ENCODE measurements at regions not wholly inside any gene's neighbourhood (a gene's known extent, or its start where the extent isn't known, plus 50 kb on each side); places are given as distances from the start of the nearest gene placed in this dataset.
A peak's percentile ranks its signal among the peaks of the same experiment; 100 is the strongest.

GRCh38 chr6:90356012-90356421 lies 59.4 kb upstream of the BACH2 start:
- no peaks in the 10 kb centered on the region for H3K79me2 ChIP-seq (ENCODE audit: insufficient read depth, low read length)
- H3K4me3 ChIP-seq (replicated peaks in 1 of 3; ENCODE audit: low read depth in 2 of 3, low read length in 3 of 3), result no peak overlapping the region
- intact Hi-C loops (cut with micrococcal nuclease), result no loop called here
- H3K36me3 ChIP-seq (replicated peaks in 1 of 2; ENCODE audit: control insufficient read depth in 1 of 2, insufficient read depth in 2 of 2, low read length in 2 of 2), result no peaks in the 10 kb centered on the region
- WGBS (ENCODE audit: insufficient coverage), result 98% methylated on average over 7 of the region's 12 CpGs
- no peak overlapping the region for H3K27ac ChIP-seq (ENCODE audit: low read depth in 1 of 2, low read length in 2 of 2)
- no peaks in the 10 kb centered on the region for H3K9me3 ChIP-seq (replicated peaks in 1 of 2; ENCODE audit: control insufficient read depth in 1 of 2, insufficient read depth in 1 of 2, low read length in 2 of 2)
- no peak overlapping the region for H3K4me2 ChIP-seq (replicated peaks; ENCODE audit: extremely low read depth, low read length, poor library complexity, severe bottlenecking)
- H3K27me3 ChIP-seq (ENCODE audit: control insufficient read depth in 2 of 2, insufficient read depth in 2 of 2, low read length in 2 of 2), result no peaks in the 10 kb centered on the region
- no peak overlapping the region for H3K9ac ChIP-seq (ENCODE audit: insufficient read depth, low read length, poor library complexity, severe bottlenecking)
- H4K20me1 ChIP-seq (ENCODE audit: insufficient read depth, low read length), result no peaks in the 10 kb centered on the region
- H3K4me3 Mint-ChIP-seq, result no peak overlapping the region
- DNase-seq, result no peak
- peaks cover 0 to 4% (median 0%) of the 10 kb centered on the region in 3 donors for H3K27me3 Mint-ChIP-seq (ENCODE audit: low read depth in 3 of 3)
- H3K27ac Mint-ChIP-seq, result no peak overlapping the region
- H2AFZ ChIP-seq (ENCODE audit: insufficient read depth, low read depth, low read length, poor library complexity, severe bottlenecking), result peak overlapping the region; percentile 3
- H3K4me1 Mint-ChIP-seq, result peaks cover 16% of the 10 kb centered on the region
- no peak for TF ChIP-seq CTCF (IDR thresholded peaks at IDR 0.05)
- H3K36me3 Mint-ChIP-seq, result no peaks in the 10 kb centered on the region
- no peaks in the 10 kb centered on the region for H3K9me3 Mint-ChIP-seq
- H3K4me1 ChIP-seq (ENCODE audit: control insufficient read depth in 1 of 2, insufficient read depth in 2 of 2, low read length in 2 of 2), result peaks cover 14 to 15% of the 10 kb centered on the region in 2 donors

GRCh38 chr6:90354961-90355360 lies 58.3 kb upstream of the BACH2 start:
- H3K27me3 ChIP-seq (ENCODE audit: control insufficient read depth in 2 of 2, insufficient read depth in 2 of 2, low read length in 2 of 2), result no peaks in the 10 kb centered on the region
- no peak overlapping the region for H3K4me2 ChIP-seq (replicated peaks; ENCODE audit: extremely low read depth, low read length, poor library complexity, severe bottlenecking)
- H3K4me3 Mint-ChIP-seq, result no peak overlapping the region
- H2AFZ ChIP-seq (ENCODE audit: insufficient read depth, low read depth, low read length, poor library complexity, severe bottlenecking), result no peak overlapping the region
- TF ChIP-seq CTCF (IDR thresholded peaks at IDR 0.05), result no peak
- no peaks in the 10 kb centered on the region for H3K9me3 ChIP-seq (replicated peaks in 1 of 2; ENCODE audit: control insufficient read depth in 1 of 2, insufficient read depth in 1 of 2, low read length in 2 of 2)
- H3K27me3 Mint-ChIP-seq (ENCODE audit: low read depth in 3 of 3), result peaks cover 0 to 6% (median 0%) of the 10 kb centered on the region in 3 donors
- H3K4me1 ChIP-seq (ENCODE audit: control insufficient read depth in 1 of 2, insufficient read depth in 2 of 2, low read length in 2 of 2), result peaks cover 25 to 26% of the 10 kb centered on the region in 2 donors
- no peaks in the 10 kb centered on the region for H4K20me1 ChIP-seq (ENCODE audit: insufficient read depth, low read length)
- no peak overlapping the region for H3K4me3 ChIP-seq (replicated peaks in 1 of 3; ENCODE audit: low read depth in 2 of 3, low read length in 3 of 3)
- H3K36me3 ChIP-seq (replicated peaks in 1 of 2; ENCODE audit: control insufficient read depth in 1 of 2, insufficient read depth in 2 of 2, low read length in 2 of 2), result no peaks in the 10 kb centered on the region
- H3K27ac ChIP-seq (ENCODE audit: low read depth in 1 of 2, low read length in 2 of 2), result no peak overlapping the region
- intact Hi-C loops (cut with micrococcal nuclease), result no loop called here
- H3K4me1 Mint-ChIP-seq, result peaks cover 26% of the 10 kb centered on the region
- no peak for DNase-seq
- no peaks in the 10 kb centered on the region for H3K79me2 ChIP-seq (ENCODE audit: insufficient read depth, low read length)
- no peaks in the 10 kb centered on the region for H3K36me3 Mint-ChIP-seq
- no peak overlapping the region for H3K9ac ChIP-seq (ENCODE audit: insufficient read depth, low read length, poor library complexity, severe bottlenecking)
- H3K27ac Mint-ChIP-seq, result no peak overlapping the region
- H3K9me3 Mint-ChIP-seq, result peaks cover 0 to 5% (median 2%) of the 10 kb centered on the region in 7 donors

All from CD14-positive monocyte (primary cell).